GM12872 (cell line): ENCODE measurements at regions not wholly inside any gene's neighbourhood (a gene's known extent, or its start where the extent isn't known, plus 50 kb on each side); places are given as distances from the start of the nearest gene placed in this dataset.

Source experiments
- CTCF ChIP-seq: IDR thresholded peaks from 3 replicates; pipeline ENCODE4 v1.5.1; 2011; ENCODE audit warnings: low read depth, mild to moderate bottlenecking, low read length, moderate library complexity; ENCODE audit not compliant: insufficient read depth

GRCh38 chr10:131574363-131574706 is 262.8 kb upstream of the TCERG1L start:
- no peak for TF ChIP-seq CTCF

- no peak for TF ChIP-seq CTCF
Measured at GRCh38 chr10:131574707-131575430, 263.3 kb upstream of the TCERG1L start.

- no peak for TF ChIP-seq CTCF
Measured at GRCh38 chr10:131575877-131576276, 264.4 kb upstream of the TCERG1L start.

- TF ChIP-seq CTCF = no peak
Measured at GRCh38 chr10:131576341-131577177, 265.0 kb upstream of the TCERG1L start.

GRCh38 chr10:131577178-131577555 is 265.6 kb upstream of the TCERG1L start:
- no peak for TF ChIP-seq CTCF

- no peak for TF ChIP-seq CTCF
Measured at GRCh38 chr10:131577786-131578471, 266.4 kb upstream of the TCERG1L start.

GRCh38 chr10:131578472-131578970 is 267.0 kb upstream of the TCERG1L start:
- TF ChIP-seq CTCF = no peak
